ENCODE measurements at regions not wholly inside any gene's neighbourhood (a gene's known extent, or its start where the extent isn't known, plus 50 kb on each side); places are given as distances from the start of the nearest gene placed in this dataset.

DNA sequence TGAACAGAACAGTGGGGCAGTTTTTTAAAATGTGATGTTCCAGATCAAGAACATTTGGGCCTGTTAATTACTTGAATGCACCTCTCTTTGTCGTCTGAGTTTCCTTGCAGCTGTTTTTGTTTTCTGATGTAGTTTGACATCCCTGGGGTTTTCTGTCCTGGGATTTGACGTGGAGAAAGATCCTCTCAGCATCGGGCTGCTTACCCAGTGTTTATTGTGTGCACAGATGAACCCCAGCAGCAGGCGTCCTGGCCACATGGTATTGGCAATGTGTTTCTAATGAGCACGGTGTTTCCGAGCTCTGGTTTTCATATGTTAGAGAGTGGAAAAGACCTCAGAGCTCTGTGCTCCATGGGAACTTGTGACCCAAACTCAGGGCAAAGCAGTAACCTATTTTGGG is 191.1 kb upstream of the IRX3 start:
- TF ChIP-seq, protein P1, sequence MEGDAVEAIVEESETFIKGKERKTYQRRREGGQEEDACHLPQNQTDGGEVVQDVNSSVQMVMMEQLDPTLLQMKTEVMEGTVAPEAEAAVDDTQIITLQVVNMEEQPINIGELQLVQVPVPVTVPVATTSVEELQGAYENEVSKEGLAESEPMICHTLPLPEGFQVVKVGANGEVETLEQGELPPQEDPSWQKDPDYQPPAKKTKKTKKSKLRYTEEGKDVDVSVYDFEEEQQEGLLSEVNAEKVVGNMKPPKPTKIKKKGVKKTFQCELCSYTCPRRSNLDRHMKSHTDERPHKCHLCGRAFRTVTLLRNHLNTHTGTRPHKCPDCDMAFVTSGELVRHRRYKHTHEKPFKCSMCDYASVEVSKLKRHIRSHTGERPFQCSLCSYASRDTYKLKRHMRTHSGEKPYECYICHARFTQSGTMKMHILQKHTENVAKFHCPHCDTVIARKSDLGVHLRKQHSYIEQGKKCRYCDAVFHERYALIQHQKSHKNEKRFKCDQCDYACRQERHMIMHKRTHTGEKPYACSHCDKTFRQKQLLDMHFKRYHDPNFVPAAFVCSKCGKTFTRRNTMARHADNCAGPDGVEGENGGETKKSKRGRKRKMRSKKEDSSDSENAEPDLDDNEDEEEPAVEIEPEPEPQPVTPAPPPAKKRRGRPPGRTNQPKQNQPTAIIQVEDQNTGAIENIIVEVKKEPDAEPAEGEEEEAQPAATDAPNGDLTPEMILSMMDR (IDR thresholded peaks at IDR 0.05) = no peak
- TF ChIP-seq POLR2AphosphoS5 (IDR thresholded peaks at IDR 0.05; ENCODE audit: low read depth, low read length) (no peak), REST (IDR thresholded peaks at IDR 0.05; ENCODE audit: insufficient read depth in 1 of 2, low read depth in 2 of 2, low read length in 1 of 2) (no peak), SIN3A (IDR thresholded peaks at IDR 0.05; ENCODE audit: borderline replicate concordance, insufficient read depth, low read depth, low read length) (no peak)
